ENCODE measurements at regions not wholly inside any gene's neighbourhood (a gene's known extent, or its start where the extent isn't known, plus 50 kb on each side); places are given as distances from the start of the nearest gene placed in this dataset.
"Not testable (repeated sequence)": the region's sequence is repeated elsewhere in the genome, so short reads cannot be mapped to it uniquely, and the experiment has no call there.

DNA sequence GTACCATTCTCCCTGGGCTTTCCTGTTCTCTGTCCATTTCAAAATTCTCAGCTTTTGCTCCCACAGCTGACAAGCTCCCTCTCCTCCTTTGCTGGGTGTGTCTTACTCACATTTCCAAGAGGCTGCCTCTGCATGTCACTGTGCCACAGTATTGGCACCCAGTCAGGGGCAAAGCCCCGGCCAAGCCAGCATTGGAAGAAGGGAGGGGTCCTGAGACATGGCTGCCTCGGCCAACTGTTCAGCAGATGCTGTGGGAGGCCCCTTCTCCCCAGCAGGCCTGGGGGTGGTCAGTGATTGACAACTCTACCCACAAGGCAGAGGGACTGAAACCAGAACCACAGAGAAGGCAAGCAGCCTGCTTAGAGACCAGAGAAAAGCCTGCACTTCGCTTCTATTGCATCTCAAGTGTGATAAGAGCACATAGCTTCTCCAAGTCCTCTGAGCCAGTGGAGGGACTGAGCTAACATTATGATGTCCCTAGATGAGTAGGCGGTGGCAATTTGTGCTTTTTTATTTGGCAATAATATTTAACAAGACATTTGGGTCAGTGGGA, 294.1 kb downstream of the SIPA1L2 start:
- DNase-seq, result no peak

DNA sequence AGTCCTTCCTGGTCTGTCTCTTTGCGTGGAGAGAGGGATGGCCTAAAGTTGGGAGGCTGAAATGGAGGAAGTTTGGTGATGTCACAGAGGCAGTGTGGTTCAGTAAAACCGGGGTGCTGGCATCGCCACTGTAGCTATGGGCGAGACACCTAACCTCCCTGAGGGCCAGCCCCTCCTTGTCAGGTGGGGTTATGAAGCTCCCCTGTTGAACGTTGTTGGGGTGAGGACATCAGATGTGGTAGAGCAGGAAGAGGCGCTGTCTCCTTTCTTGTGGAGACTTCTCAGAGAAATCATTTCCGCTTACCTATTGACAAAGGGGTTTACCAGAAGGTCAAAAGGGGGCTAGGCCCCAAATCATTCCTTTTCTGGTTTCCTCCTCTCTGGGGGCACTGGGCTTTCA, 294.7 kb downstream of the SIPA1L2 start:
- DNase-seq, result no peak

DNA sequence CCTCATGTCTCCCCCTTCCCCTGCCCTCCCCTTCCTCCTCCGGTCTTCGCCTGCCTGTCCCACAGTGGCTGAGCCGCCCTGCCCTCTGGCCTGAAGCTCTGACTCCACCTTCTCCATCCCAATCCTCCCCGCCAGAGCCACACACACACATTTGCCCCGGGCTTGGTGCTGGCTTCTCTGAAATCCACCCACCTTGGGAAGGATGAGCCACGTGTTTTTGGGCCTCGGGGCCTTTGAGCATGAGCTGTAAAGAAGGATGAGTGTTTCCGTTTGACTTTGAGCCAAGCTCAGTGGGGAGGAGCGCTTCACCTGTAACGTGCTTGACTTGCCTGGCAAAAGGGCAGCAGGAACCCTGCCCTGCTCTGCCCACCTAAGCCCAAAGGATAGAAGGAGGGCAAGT, 295.1 kb downstream of the SIPA1L2 start:
- no peak for DNase-seq

DNA sequence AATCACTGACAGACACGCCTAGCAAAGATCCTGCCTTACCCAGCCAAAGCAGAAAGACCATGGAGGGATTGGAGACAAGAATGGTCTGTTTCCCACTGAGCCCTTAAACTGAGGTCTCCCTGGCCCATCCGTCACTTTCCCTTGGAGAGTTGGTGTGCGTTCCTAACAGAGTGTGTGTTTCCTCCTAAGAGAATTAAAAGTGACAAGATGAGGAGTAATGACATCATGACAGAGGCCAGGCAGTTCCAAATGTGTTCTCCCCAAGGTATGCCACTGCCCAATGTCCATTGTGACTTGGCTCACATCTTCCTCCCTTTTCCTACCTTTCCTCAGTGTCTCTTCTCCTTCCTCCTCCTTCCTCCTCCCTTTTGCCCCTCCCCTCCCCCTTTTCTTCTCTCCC, 295.7 kb downstream of the SIPA1L2 start:
- DNase-seq, result no peak

DNA sequence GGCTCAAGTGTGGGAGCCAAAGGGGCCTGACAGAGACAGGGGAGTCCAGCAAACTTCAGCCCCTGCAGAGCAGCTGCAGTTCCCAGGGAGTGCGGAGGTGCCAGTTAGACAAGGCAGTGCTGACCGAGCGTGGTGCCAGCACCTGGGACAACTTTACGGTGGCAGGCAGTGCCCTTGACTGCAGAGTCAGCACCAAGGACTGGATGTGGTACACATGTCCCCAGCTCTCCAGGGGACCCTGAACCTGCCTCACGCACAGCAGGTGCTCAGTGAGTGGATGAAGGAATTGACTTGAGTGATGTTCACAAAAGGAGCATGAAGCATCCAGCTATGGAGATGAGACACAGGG, 296.5 kb downstream of the SIPA1L2 start:
- peak; percentile 62 for DNase-seq

DNA sequence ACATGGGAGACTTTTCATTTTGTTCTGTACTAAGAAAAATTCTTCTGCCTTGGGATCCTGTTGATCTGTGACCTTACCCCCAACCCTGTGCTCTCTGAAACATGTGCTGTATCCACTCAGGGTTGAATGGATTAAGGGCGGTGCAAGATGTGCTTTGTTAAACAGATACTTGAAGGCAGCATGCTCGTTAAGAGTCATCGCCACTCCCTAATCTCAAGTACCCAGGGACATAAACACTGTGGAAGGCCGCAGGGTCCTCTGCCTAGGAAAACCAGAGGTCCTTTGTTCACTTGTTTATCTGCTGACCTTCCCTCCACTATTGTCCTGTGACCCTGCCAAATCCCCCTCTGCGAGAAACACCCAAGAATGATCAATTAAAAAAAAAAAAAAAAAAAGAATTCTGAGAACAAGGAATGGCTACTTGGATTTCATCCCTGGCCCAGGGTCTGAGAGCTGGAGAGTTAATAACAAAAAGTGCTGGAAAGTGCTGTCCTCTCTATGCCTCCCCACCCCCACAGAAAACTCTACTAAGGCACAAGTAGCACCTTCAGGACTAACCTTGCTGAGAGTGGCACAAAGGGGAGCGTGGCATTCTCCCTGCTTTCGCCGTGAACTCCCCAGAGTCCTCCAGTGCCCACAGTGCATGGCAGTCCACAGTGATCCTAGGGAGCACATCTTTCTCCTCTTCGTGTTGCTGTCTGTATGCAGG, 297.1 kb downstream of the SIPA1L2 start:
- not testable (repeated sequence) for DNase-seq

DNA sequence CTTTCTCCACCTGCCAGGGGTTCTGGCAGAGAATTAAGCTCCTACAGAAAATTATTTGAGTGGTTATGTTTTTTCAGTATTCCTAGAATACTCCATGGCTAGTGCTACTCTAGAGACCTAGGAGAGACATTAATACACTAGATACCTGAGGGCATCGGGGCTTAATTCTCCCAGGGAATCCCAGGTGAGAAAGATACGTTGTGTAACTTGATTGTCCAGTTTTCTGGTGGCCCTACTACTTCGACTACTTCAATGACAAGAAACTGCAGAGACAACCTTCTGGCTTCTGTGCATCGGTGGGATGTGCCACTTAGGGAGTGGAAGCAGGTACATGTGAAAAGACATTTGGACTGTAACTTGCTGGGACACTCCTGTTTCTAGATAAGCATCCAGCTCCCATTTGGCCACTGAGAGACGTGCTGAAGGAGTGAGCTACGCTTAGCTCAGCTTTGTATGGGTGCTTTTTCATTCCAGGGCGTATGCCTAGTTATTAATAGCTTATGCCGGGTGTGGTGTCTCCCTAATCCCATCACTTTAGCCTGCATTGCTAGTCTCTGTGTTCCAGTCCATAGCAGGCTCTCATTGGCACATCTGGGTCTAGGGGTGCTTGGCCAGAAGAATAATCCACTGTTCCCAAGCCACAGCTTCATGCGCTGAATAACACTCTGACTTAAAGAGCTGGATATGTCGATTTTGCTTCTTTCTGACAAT, 300.7 kb downstream of the SIPA1L2 start:
- DNase-seq, result no peak

DNA sequence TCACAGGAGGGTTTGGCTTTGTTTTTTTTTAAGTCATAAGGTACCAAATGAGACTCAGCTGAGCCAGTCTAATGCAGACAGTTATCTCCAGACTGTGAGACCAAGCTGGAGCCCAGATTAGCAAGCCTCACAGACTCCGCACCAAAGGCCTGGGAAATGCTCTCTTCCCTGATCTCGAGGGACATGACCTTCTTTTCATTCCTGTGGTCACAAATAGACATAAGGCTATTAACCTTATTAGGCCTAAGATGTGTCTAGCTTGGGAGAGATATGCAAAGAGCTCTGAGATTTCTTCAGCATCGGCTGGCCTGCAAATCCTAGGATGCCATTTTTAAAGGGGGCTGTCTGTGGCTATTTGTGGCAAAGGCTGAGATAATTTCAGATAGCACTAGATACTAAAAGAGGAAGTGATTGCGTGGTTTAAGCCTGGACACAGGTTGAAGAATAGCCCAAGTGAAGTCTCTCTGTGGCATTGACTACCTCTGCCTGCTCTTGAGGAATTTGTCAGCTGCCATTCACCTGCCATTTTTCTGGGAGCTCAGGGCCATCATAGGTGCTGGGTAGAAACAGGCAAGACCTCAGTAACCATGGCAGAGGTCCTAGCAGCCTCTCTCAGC, 301.3 kb downstream of the SIPA1L2 start:
- no peak for DNase-seq

DNA sequence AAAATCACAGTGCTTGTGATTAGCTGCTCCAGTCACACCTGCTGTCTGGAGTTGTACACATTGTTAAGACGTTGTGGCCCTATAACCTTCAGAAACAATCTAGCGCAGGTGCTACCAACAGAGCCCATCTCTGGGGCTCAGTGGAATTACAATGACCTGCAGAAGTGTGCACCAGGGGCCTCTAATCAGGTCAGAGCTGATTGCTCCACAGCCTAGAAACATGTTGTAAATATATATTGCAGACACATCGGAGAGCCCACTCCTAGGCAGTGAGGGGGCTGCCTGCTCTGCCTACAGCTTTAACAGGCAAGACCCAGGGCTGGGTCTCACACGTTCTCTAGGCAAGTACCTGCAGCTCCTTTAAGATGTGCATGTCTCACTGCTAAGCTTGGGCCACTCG, 302.0 kb downstream of the SIPA1L2 start:
- no peak for DNase-seq

DNA sequence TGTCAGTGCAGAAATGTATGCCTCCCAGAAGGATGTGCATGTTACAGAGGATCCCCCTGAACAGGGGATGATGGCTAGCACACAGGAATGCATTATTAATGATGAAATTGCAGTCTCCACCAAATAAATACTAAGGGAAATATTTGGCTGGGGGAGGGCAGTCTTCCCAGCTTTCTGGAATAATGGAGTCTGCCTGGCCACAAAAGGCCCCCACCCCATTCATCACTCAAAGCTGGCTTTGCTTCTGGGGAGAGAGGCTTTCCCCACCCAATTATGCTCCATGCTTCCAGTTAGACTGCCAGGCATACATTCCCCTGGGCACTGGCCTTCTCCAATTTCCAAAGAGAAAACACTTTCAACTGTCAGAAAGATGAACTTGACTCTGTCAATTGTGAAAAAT, 302.7 kb downstream of the SIPA1L2 start:
- no peak for DNase-seq

DNA sequence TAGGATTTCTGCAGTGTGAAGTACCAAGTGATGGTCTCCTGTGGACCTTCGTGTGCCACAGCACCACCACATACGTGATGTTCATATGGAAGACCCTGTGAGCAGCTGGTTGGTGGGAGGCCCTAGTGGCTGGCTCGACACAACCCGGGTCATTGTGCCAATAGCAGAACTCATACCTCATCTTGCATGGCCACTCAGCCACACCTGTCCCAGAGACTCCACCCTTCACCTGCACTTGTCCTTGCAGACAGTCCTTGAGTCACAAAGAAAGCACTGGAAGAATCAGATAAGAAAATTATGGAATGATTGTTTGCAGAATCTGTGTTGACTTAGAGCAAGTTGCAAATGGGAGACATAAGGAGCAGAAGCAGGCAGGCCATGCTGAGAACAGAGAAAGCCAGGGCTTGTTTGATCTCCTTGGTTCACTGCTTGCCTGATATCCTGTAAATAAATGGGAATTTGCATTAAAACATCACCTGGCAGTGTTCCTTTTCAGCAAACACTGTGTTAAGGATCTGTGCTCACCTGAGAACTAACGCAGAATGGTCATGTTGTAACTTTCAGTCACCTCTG, 307.7 kb downstream of the SIPA1L2 start:
- DNase-seq, result no peak

DNA sequence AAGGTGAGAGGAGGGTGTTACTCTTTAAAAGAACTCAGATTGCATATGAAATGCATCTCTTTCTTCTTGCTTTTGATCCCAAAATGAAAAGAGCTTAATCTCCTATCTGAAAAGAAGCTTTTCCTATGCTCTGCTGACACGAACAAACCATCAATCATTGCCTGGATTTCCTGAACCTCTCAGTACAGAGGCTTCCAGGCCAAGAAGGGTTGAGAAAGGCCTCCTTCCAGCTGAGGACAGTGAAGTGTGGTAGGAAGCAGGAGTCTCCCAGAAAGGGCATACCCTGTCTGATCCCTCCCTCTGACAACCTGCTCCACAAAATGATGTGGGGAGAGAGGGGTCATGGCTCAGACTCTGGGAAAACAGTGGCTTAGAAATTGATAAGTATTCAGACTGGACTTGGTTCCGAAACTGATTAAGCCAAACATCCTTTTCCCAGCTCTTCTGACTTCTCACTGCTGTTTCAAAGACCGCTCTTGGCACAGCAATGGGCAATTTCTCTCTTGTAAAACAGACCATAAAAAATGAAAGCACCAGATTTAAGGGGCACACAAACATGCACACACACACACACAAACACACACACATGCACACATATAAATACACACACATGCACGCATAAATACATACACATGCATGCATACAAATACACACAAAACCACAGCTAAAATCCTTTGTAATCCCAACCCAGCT, 310.3 kb downstream of the SIPA1L2 start:
- DNase-seq, result no peak

DNA sequence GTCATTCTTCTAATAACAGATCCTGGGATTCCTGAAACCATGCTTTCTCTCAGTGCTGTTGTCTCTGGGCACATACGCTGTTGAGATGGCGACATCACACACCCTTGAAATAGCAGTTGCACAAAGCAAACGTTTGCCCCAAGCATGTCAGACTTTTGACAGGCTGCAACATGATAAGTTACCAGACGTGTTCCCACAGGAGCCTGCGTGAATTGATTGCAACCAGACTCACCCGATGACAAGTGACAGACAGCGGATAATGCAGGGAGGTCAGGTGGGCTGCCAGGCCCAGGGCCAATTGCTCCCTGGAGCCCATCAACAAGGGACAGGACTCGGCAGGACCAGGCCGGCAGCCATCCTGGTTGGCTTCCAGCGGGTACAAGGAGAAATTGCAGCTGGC, 310.9 kb downstream of the SIPA1L2 start:
- peak; percentile 39 for DNase-seq

DNA sequence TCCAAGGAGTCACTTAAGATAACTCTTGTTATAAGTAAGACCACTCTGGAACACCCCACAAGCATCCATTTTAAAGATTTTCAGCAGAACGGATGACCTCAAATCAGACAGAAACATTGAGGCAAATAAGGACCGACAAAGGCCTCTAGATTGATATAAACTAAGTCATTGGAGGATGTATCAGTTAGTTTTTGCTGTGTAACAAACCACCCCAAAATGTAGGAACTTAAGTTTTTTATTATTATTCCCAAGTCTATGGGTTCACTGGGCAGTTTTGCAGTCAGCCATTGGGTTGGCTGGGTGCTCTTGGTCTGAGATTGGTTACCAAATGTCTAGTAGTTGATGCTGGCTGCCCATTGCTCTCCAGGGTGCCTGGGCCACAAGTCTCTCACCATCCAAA, 311.8 kb downstream of the SIPA1L2 start:
- no peak for DNase-seq

DNA sequence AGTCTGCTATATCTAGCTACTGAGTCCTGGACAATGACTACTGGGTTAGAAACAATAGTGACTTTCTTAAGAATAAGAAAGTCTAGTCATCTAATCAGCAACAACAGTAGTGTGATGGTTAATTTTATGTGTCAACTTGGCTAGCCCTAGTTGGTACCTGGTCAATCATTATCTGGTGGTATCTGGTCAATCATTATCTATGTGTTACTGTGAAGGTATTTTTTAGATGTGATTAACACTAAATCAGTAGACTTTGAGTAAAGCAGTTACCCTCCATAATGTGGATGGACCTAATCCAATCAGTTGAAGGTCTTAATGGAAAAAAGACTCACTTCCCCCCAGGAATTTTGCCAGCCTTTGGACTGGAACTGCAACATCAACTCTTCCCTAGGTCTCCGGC, 312.6 kb downstream of the SIPA1L2 start:
- DNase-seq, result no peak

DNA sequence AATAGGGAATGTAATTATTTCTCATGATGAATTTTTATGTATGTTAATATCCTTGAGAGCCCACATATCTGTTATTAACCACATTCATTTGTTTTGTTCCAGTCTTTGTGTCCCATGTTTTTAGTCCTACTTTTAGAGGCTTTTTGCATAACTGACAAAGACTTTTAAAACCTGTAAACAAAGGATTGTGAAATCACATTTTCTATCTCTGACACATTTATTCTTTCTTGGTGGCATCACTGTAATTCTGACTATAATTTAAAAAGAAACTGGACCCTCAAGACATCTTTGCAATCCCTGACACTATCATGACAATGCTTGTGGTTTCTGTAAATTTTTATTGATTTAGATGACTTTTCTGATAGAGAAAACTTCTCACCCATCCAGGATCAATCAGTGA, 313.1 kb downstream of the SIPA1L2 start:
- no peak for DNase-seq

DNA sequence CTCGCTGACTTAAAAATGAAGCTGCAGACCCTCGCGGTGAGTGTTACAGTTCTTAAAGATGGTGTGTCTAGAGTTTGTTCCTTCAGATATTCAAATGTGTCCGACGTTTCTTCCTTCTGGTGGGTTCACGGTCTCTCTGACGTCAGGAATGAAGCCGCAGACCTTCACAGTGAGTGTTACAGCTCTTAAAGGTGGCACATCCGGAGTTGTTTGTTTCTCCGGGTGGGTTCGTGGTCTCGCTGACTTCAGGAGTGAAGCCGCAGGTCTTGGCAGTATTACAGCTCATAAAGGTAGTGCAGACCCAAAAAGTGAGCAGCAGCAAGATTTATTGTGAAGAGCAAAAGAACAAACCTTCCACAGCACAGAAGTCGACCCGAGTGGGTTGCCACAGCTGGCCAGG, 316.1 kb downstream of the SIPA1L2 start:
- not testable (repeated sequence) for DNase-seq

DNA sequence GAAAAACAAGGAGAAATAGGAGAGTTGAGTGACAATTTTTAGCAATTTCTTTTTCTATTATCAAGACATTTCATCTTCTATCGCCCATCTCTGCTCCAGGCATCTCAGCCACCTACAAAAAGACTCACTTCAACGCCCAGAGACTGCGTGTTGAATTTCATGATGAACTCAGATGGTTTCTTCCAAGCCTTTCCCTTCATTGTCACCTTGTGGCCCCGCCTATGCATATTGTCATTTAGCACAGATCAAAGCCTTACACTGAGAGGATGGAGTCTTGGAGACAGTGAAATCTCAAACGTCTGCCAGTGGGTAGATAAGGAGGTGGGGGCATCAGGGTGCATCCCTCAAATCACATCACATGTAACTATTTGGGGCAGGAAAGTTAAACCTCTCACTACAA, 319.4 kb downstream of the SIPA1L2 start:
- DNase-seq, result no peak

DNA sequence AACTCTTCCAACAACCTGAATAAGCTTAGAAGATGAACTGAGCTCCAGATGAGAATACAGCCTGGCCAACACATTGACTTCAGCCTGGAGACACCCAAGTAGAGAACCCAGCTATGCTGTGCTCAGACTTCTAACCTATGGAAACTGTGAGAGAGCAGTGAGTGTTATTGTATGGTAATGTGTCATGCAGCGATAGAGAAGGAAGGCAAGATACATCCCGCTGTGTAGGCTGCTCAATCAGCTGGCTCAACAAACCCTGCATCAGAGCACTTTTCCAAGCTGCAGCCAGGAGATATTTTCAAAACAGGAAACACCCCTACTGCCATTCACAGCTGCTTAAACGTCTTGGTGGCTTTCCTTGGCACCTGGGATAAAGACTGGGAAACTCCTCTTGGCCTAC, 321.3 kb downstream of the SIPA1L2 start:
- no peak for DNase-seq

DNA sequence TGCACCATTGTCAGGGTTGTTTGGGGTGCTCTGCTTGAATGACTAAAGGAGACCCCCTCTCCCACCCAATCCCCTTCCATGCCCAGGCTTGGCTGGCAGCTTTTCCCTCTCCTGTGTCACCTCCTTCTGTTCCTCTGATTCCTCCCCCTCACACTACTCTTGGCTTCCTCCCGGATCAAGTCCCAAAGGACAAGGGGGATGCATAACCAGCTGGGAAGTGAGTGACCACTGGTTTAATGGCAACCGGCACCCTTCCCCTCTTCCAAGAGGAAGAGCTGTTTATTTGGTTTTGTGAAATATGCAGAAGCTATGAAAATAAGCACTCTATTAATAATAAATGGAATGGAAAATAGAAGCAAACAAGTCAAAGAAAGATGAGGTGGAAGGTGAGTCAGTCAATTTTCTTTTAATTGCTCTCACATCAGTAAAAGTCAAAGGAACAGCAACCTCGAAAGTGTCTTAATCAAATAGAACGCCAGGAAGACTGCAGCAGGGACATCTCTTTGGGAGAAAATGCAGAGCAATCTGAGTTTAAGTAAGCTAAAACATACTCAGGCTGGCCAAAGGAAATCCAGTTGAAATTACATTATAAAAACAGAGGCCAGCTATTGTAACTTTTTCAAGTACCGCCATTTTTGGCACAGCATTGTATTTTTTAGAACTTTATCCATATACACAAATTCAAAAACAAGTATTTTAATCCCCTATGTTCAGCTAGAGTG, 322.5 kb downstream of the SIPA1L2 start:
- no peak for DNase-seq

DNA sequence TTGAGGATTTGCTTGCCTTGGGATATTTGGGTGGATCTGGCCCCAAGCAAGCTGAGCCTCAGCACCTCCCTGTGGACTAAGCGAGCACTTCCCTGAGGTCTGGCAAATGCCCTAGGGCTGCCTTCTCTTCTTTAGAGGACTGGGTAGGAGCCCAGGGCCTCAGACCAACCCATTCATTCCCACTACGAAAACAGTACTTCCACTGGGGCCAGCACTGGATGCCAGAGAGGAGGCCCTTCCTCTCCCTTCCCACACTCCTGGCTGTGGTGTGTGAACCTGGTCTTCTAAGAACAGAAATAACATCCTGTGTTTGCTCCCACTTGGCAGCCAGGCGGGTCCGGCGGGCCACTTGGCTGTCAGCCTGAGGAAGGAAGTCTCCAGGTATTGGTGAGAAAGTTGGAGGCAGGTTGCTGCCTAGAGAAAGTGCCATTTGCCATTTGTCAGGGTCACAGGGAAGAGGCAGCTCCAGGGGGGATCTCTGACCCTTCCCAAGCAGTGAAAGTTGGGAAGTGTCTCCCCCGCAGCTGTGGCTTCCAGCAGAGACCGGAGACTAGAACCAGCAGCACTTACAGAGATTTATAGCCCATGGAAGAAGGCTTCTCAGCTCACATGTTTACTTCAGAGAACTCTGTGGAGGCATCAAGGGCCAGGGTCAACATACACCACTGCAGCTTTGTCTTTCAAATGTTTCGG, 323.5 kb downstream of the SIPA1L2 start:
- peak; percentile 75 for DNase-seq

DNA sequence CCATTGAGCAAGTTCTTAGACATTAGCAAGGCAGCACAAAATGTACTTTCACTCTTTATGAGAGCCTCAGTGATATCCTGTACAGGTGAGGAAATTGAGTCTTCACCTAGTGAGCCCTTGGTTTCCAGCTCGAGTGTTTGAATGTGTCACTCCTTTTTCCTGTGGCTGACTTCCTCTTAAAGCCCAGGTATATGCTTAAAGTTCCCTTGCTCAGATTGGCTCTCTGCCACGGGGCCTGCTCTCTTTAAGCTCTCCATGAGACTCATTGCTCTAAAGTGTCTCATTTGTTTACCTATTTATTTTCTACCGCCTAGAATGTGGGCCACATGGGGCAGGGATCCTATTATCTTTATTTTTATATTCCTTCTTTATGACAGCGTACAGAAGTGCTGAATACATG, 324.9 kb downstream of the SIPA1L2 start:
- DNase-seq, result peak; percentile 85
